ENCODE measurements at regions not wholly inside any gene's neighbourhood (a gene's known extent, or its start where the extent isn't known, plus 50 kb on each side); places are given as distances from the start of the nearest gene placed in this dataset.

DNA sequence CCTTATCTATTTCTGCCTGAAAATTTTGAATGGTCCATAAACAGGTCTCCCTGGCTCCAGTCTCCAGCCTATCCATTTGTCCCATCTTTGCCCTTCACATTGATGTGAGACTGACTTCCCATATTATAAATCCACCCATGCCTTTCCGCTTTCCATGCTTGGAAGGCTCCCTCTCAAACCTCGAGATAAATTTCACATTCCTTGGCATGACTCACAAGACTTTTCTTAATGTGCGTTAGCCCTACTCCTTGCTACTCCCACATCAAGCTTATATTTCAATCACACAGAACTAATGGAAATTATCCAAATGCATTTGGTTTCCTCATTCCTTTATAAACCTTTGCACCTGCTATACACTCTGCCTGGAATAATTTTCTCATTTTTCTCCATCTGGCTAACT is 163.7 kb upstream of the NTM start:
- ChIA-PET CTCF (interaction anchor here (1.2 kb wide), 1 partner anchor 10 kb away, joined by 4 read pairs; no protein-coding TSS in a partner anchor), RAD21 (ENCODE audit: unreplicated experiment) (no interaction called here), POLR2A (no interaction called here), SMC1A (ENCODE audit: uncharacterized antibody, unreplicated experiment) (no interaction called here)
- WGBS (ENCODE audit: insufficient coverage, insufficient replicate concordance, low lambda C conversion rate, missing lambda C conversion rate), result 15% methylated on average over 3 of the region's 3 CpGs
- Histone ChIP-seq H4K20me1 (ENCODE audit: control insufficient read depth, insufficient read depth) (no peaks in the 10 kb centered on the region), H3K9me3 (replicated peaks; ENCODE audit: control insufficient read depth, insufficient read depth, low read length) (no peaks in the 10 kb centered on the region), H3K4me2 (ENCODE audit: control insufficient read depth, insufficient read depth) (no peak overlapping the region), H3K4me3 (no peak overlapping the region), H2AFZ (ENCODE audit: control insufficient read depth, low read depth, low read length) (no peak overlapping the region), H3K79me2 (ENCODE audit: control insufficient read depth, insufficient read depth, low read length) (no peaks in the 10 kb centered on the region), H3K27ac (ENCODE audit: control insufficient read depth, insufficient read depth) (no peak overlapping the region), H3K27me3 (replicated peaks in 1 of 2; ENCODE audit: control insufficient read depth in 2 of 2, insufficient read depth in 2 of 2, low read length in 1 of 2) (no peaks in the 10 kb centered on the region; a peak in 2 of 4 replicates), H3K36me3 (ENCODE audit: control insufficient read depth in 2 of 2, insufficient read depth in 2 of 2, low read length in 1 of 2) (no peaks in the 10 kb centered on the region), H3K9ac (ENCODE audit: control insufficient read depth, insufficient read depth, low read length) (no peak overlapping the region), H3K4me1 (ENCODE audit: control insufficient read depth, insufficient read depth, low read length) (no peaks in the 10 kb centered on the region)
- DNase-seq (ENCODE audit: low read depth, low spot score) (no peak), FAIRE-seq (no peak), ATAC-seq (no peak)
- no peak for TF ChIP-seq SUPT20H (IDR thresholded peaks at IDR 0.05; ENCODE audit: borderline replicate concordance, control insufficient read depth, low read depth, low read length)
- no peak for TF ChIP-seq KLF5 (IDR thresholded peaks at IDR 0.05; ENCODE audit: partially characterized antibody)
- TF ChIP-seq SUZ12 (IDR thresholded peaks at IDR 0.05; ENCODE audit: unreplicated experiment), result no peak
- in situ Hi-C loops (cut with MboI), result no loop called here
- intact Hi-C loops (cut with micrococcal nuclease; ENCODE audit: unreplicated experiment), result no loop called here
- BruUV-seq (replicated peaks), result no TSS peak

- H3K4me2 ChIP-seq (ENCODE audit: control insufficient read depth, insufficient read depth), result no peak overlapping the region
- CTCF ChIA-PET, result no interaction called here
- H3K79me2 ChIP-seq (ENCODE audit: control insufficient read depth, insufficient read depth, low read length), result no peaks in the 10 kb centered on the region
- no peaks in the 10 kb centered on the region for H3K36me3 ChIP-seq (ENCODE audit: control insufficient read depth in 2 of 2, insufficient read depth in 2 of 2, low read length in 1 of 2)
- no peak for TF ChIP-seq SUPT20H (IDR thresholded peaks at IDR 0.05; ENCODE audit: borderline replicate concordance, control insufficient read depth, low read depth, low read length)
- TF ChIP-seq SREBF2 (IDR thresholded peaks at IDR 0.05; ENCODE audit: low read length), result no peak
- TF ChIP-seq NFYA (IDR thresholded peaks at IDR 0.05; ENCODE audit: borderline replicate concordance, low read depth, low read length), result no peak
- no peak for TF ChIP-seq ZNF592 (IDR thresholded peaks at IDR 0.05)
- TF ChIP-seq SPI1 (IDR thresholded peaks at IDR 0.05; ENCODE audit: borderline replicate concordance, insufficient read depth, low read depth, low read length), result no peak
- no peak for TF ChIP-seq SMAD1 (IDR thresholded peaks at IDR 0.05; ENCODE audit: low read depth, partially characterized antibody)
- no peak for TF ChIP-seq CHD1 (IDR thresholded peaks at IDR 0.05; ENCODE audit: low read depth, low read length)
- TF ChIP-seq, protein P1, sequence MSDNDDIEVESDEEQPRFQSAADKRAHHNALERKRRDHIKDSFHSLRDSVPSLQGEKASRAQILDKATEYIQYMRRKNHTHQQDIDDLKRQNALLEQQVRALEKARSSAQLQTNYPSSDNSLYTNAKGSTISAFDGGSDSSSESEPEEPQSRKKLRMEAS (IDR thresholded peaks at IDR 0.05; ENCODE audit: low read depth, low read length), result no peak
- no peak overlapping the region for H3K27ac ChIP-seq (ENCODE audit: control insufficient read depth, insufficient read depth)
- in situ Hi-C loops (cut with MboI) (no loop called here), intact Hi-C loops (cut with micrococcal nuclease; ENCODE audit: unreplicated experiment) (no loop called here)
- RAD21 ChIA-PET (ENCODE audit: unreplicated experiment), result no interaction called here
- no peaks in the 10 kb centered on the region for H4K20me1 ChIP-seq (ENCODE audit: control insufficient read depth, insufficient read depth)
- DNase-seq (ENCODE audit: low read depth, low spot score) (no peak), FAIRE-seq (no peak), ATAC-seq (no peak)
- no peak overlapping the region for H3K4me3 ChIP-seq
- no peaks in the 10 kb centered on the region for H3K4me1 ChIP-seq (ENCODE audit: control insufficient read depth, insufficient read depth, low read length)
- no peak overlapping the region for H2AFZ ChIP-seq (ENCODE audit: control insufficient read depth, low read depth, low read length)
- H3K27me3 ChIP-seq (replicated peaks in 1 of 2; ENCODE audit: control insufficient read depth in 2 of 2, insufficient read depth in 2 of 2, low read length in 1 of 2), result no peaks in the 10 kb centered on the region; a peak in 3 of 4 replicates
- WGBS (ENCODE audit: insufficient coverage, insufficient replicate concordance, low lambda C conversion rate, missing lambda C conversion rate), result 36% methylated on average over 6 of the region's 6 CpGs
- no peaks in the 10 kb centered on the region for H3K9me3 ChIP-seq (replicated peaks; ENCODE audit: control insufficient read depth, insufficient read depth, low read length)
- no TSS peak for BruUV-seq (replicated peaks)
- SMC1A ChIA-PET (ENCODE audit: uncharacterized antibody, unreplicated experiment), result no interaction called here
- no peak overlapping the region for H3K9ac ChIP-seq (ENCODE audit: control insufficient read depth, insufficient read depth, low read length)
- POLR2A ChIA-PET, result no interaction called here
These were observed 162.5 kb upstream of the NTM start for GRCh38 chr11:131207901-131208300.

Measured in GM12878 (cell line).